ENCODE measurements at regions not wholly inside any gene's neighbourhood (a gene's known extent, or its start where the extent isn't known, plus 50 kb on each side); places are given as distances from the start of the nearest gene placed in this dataset.

DNA sequence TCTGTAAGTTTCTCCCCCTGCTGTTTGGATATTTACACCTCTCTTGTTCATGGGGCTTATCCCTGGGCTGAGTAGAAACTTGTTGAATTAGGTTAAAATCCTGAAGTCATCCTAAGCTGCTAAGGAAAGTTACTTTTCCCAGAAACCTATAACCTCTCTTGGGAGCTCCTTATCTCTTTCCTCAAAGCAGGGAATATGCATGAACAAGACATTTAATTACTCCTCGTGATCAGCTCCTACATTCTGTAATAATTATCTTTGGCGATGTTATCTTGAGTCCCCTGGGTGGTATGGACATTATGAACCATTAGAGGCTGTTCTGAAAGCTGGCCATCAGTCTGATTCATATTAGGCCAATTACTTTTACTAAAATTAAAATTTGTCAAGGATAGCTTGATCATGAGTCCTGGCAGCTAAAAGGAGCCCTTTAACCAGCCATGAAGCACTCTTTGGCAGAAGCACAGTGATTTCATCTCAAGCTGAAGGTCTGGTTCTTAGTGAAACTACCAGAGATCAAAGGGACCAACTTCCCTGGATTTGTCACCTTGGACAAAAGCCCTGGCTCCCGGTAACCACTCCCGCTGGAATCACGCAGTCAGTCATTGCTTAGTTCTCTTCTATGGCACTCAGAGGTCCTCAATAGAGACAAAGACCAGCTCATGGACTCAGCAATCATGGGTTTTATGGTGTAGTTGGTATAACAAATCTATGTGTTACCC lies 811.8 kb downstream of the UQCRFS1 start:
- Mint-ChIP-seq H3K36me3 (peaks cover 5 to 12% (median 5%) of the 10 kb centered on the region in 3 donors), H3K4me1 (peaks cover 7 to 11% of the 10 kb centered on the region in 2 donors), H3K27me3 (ENCODE audit: low read depth in 3 of 3) (peaks cover 3 to 5% (median 4%) of the 10 kb centered on the region in 3 donors), H3K4me3 (no peak overlapping the region), H3K27ac (no peak overlapping the region), H3K9me3 (no peaks in the 10 kb centered on the region)
- no peak for DNase-seq

DNA sequence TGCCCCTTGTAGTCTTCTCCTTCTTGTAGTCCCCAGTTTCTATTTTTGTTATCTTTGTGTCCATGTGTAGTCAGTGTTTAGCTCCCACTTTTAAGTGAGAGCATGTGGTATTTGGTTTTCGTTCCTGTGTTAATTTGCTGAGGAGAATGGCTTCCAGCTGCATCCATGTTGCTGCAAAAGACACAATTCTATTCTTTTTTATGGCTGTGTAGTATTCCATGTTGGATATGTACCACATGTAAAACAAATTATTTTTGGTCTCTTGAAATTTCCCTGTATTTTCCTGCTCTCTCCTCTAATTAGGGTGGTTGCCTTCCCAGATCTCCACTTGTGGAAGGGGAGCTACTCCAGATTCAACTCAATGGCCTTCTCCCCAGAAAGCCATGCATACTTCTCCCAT lies 813.8 kb downstream of the UQCRFS1 start:
- DNase-seq = no peak
- peaks cover 0 to 5% (median 0%) of the 10 kb centered on the region in 3 donors for H3K27me3 Mint-ChIP-seq (ENCODE audit: low read depth in 3 of 3)
- no peak overlapping the region for H3K27ac Mint-ChIP-seq
- H3K9me3 Mint-ChIP-seq = no peaks in the 10 kb centered on the region
- peaks cover 5 to 12% (median 5%) of the 10 kb centered on the region in 3 donors for H3K36me3 Mint-ChIP-seq
- peaks cover 8 to 9% of the 10 kb centered on the region in 2 donors for H3K4me1 Mint-ChIP-seq
- no peak overlapping the region for H3K4me3 Mint-ChIP-seq

DNA sequence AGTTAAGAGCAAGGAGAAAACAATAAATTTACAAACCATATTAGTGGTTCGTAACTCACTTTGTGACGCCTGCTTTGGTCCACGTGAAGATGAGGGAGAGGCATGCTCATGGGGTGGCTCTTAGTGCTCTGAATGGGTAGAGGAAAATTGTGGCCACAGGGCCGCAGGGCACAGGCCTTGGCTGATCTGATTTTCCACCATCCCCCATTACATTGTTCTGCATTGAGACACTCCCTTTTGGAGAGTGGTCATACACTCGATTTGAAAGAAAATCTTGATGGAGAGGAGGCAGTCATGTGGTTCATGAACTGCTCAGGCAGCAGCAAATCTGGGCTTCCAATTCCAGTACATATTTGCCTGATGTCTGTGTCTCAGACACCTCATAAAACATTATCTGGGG lies 815.2 kb downstream of the UQCRFS1 start:
- Mint-ChIP-seq H3K27ac (no peak overlapping the region), H3K36me3 (peaks cover 5 to 12% (median 5%) of the 10 kb centered on the region in 3 donors), H3K4me1 (peaks cover 13 to 20% of the 10 kb centered on the region in 2 donors), H3K4me3 (no peak overlapping the region), H3K9me3 (no peaks in the 10 kb centered on the region), H3K27me3 (ENCODE audit: low read depth in 3 of 3) (peaks cover 0 to 2% (median 0%) of the 10 kb centered on the region in 3 donors)
- DNase-seq = no peak

DNA sequence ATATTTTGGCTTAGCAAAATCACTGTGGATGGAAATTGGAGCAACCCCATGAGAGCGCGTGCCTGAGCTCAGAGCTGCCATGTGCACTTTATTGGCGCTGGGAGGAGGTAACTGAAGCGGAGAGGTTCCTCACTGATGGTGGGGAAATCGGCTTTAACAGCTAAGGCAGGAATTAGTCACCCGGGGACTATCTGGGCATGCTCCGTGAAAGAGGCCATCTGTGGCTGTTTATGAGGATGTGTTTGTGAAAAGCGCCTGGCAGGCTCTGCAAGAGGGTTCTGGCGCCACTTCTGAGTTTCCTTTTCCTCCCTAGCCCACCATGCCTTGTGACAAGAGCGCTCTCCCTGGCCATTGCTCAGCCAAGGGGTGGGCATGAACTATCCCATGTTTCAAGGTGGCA lies 815.6 kb downstream of the UQCRFS1 start:
- Mint-ChIP-seq H3K4me1 (peaks cover 13 to 20% of the 10 kb centered on the region in 2 donors), H3K27ac (no peak overlapping the region), H3K27me3 (ENCODE audit: low read depth in 3 of 3) (peaks cover 0 to 2% (median 0%) of the 10 kb centered on the region in 3 donors)

DNA sequence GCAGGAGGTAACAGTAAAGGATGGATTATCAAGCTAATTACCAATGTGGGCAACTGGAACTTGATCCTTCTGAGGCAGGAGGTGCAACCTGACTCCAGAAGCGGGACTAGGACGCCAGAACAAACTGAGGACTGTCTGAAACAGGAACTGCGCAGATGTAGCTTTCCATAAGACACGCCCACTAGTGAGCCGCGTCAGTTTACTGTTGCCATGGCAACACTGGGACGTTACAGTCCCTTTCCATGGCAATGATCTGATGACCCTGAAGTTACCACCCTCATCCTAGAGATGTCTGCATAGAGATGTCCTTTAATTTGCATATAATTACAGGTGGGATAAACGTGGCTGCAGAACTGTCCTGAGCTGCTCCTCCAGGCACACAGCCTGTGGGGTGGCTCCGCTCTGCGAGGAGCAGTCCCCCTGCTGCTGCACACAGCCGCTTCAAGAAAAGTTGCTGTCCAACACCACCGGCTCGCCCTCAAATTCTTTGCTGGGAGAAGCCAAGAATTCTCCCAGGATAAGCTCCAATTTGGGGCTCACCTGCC lies 816.6 kb downstream of the UQCRFS1 start:
- H3K27me3 Mint-ChIP-seq (ENCODE audit: low read depth in 3 of 3) = peaks cover 0 to 2% (median 0%) of the 10 kb centered on the region in 3 donors
- peaks cover 13 to 24% of the 10 kb centered on the region in 2 donors for H3K4me1 Mint-ChIP-seq
- no peak overlapping the region for H3K27ac Mint-ChIP-seq
- no peak overlapping the region for H3K4me3 Mint-ChIP-seq
- no peak for DNase-seq
- H3K36me3 Mint-ChIP-seq = peaks cover 5 to 12% (median 5%) of the 10 kb centered on the region in 3 donors
- H3K9me3 Mint-ChIP-seq = no peaks in the 10 kb centered on the region

More for the DNA sequence above, 815.6 kb downstream of the UQCRFS1 start:
- no peak overlapping the region for H3K4me3 Mint-ChIP-seq
- H3K9me3 Mint-ChIP-seq = no peaks in the 10 kb centered on the region
- H3K36me3 Mint-ChIP-seq = peaks cover 5 to 12% (median 5%) of the 10 kb centered on the region in 3 donors
- DNase-seq = no peak

DNA sequence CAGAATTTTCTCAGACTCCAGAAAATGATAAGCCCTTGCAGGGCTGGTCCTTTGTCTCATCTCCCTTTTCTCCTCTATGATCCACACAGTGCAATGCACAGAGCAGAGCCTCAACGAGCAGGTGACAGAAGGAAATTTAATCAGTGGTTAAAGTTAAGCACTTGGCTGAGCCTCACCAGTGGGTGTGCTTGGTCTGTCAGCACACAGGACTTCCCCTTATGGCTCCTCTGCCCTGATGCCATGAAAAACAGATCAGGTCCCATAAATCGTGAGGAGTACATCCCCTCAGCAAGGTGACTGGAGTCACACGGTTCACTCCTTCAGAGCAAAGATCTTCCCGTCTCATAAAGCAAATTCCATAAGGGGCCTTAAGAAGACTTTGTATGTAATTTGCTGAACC lies 818.2 kb downstream of the UQCRFS1 start:
- no peak overlapping the region for H3K27ac Mint-ChIP-seq
- peaks cover 0 to 3% (median 0%) of the 10 kb centered on the region in 6 donors for H3K9me3 Mint-ChIP-seq
- H3K27me3 Mint-ChIP-seq (ENCODE audit: low read depth in 3 of 3) = peaks cover 0 to 2% (median 0%) of the 10 kb centered on the region in 3 donors
- H3K4me1 Mint-ChIP-seq = peaks cover 13 to 24% of the 10 kb centered on the region in 2 donors
- H3K36me3 Mint-ChIP-seq = peaks cover 5 to 10% (median 5%) of the 10 kb centered on the region in 3 donors
- no peak for DNase-seq
- H3K4me3 Mint-ChIP-seq = no peak overlapping the region

DNA sequence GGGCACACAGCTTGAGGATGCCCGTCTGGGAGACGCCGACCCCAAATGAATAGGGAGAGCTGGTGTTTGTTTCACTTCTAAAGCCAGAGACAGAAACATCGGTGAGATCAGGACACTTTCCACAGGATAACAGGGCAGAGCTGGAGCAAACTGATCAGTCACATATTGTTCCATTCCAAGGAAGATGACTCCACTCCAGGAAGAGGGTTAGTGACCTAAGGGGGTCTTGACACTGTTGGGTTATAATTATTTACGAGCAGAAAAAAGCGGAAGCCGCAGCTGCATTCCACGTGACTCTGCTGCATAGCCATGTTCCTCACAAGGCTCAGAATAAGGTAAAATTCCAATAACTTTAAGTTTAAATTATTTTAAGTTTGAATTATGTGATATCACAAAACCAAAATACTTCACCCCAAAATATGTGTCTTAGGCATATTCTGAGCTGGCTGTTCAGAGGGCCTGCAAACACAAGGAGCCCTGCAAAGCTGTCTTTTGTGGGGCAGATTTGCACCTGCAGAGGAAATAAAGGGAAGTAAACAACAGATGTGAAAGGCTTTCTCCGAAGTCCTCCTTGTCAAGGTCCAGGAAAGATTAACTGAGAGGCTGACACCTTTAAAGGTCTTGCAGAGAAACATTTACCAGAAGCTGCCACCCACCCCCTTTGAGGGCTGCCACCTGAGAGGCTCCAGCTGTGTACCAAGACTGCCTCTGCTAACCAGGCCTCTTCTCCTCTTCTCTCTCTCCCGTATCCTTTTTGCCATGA lies 819.2 kb downstream of the UQCRFS1 start:
- H3K9me3 Mint-ChIP-seq = peaks cover 0 to 3% (median 0%) of the 10 kb centered on the region in 6 donors
- H3K27me3 Mint-ChIP-seq (ENCODE audit: low read depth in 3 of 3) = peaks cover 0 to 2% (median 0%) of the 10 kb centered on the region in 3 donors
- H3K27ac Mint-ChIP-seq = peak overlapping the region in 3 of 6 donors; percentile 28 to 65 (median 55)
- H3K4me3 Mint-ChIP-seq = peak overlapping the region in 3 of 5 donors; percentile 19 to 58 (median 30)
- H3K4me1 Mint-ChIP-seq = peaks cover 13 to 24% of the 10 kb centered on the region in 2 donors
- no peak for DNase-seq
- peaks cover 0 to 5% (median 0%) of the 10 kb centered on the region in 3 donors for H3K36me3 Mint-ChIP-seq

DNA sequence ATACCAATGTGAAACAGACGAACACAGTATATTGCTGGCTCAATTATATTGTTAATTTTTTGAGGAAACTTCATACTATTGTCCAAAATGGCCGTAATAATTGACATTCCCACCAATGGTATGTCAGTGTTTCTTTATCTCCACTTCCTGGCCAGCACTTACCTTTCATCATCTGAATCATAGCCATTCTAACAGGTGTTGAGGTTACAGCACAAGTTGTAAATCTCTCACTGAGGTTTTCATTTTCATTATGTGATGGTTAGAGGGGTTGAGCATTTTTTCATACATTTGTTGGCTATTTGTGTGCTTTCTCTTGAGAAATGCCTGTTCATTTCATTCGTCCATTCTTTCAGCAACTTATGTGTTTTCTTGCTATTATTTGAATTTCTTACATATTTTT lies 824.0 kb downstream of the UQCRFS1 start:
- peaks cover 0 to 3% (median 2%) of the 10 kb centered on the region in 3 donors for H3K27me3 Mint-ChIP-seq (ENCODE audit: low read depth in 3 of 3)
- peaks cover 23 to 35% of the 10 kb centered on the region in 2 donors for H3K4me1 Mint-ChIP-seq
- no peak overlapping the region for H3K27ac Mint-ChIP-seq
- peaks cover 0 to 5% (median 0%) of the 10 kb centered on the region in 3 donors for H3K36me3 Mint-ChIP-seq
- H3K9me3 Mint-ChIP-seq = peaks cover 0 to 7% (median 0%) of the 10 kb centered on the region in 6 donors
- H3K4me3 Mint-ChIP-seq = no peak overlapping the region
- DNase-seq = no peak

DNA sequence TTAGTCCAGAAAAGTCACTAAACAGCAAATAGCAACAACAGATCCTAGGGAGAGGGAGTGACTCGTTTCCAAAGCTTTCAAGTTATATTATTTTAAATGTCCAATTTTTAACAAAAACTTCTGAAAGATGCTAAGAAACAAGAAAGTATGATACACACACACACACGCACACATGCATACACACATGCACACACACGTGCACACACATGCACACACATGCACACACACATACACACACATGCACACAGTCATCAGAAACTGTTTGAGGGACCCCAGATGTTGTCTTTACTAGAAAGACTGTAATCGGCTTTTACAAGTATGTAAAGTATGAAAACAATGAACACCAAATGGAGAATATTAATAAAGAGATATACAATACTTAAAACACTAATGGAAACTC lies 825.4 kb downstream of the UQCRFS1 start:
- H3K27ac Mint-ChIP-seq = no peak overlapping the region
- peaks cover 0 to 7% (median 0%) of the 10 kb centered on the region in 6 donors for H3K9me3 Mint-ChIP-seq
- peaks cover 0 to 3% (median 2%) of the 10 kb centered on the region in 3 donors for H3K27me3 Mint-ChIP-seq (ENCODE audit: low read depth in 3 of 3)
- peaks cover 0 to 5% (median 0%) of the 10 kb centered on the region in 3 donors for H3K36me3 Mint-ChIP-seq
- no peak overlapping the region for H3K4me3 Mint-ChIP-seq
- no peak for DNase-seq
- peaks cover 18 to 26% of the 10 kb centered on the region in 2 donors for H3K4me1 Mint-ChIP-seq

DNA sequence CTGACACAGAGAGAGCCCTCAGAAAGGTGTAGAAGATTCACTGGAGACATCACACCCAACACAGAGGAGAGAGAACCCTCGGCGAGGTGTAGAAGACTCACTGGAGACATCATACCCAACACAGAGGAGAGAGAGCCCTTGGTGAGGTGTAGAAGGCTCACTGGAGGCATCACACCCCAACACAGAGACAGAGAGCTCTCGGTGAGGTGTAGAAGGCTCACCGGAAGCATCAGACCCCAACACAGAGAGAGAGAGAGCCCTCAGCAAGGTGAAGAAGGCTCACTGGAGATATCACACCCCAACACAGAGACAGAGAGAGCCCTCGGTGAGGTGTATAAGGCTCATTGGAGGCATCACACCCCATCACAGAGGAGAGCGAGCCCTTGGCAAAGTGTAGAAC lies 826.5 kb downstream of the UQCRFS1 start:
- Mint-ChIP-seq H3K4me3 (peak overlapping the region; percentile 9 to 63 (median 46)), H3K27ac (peak overlapping the region; percentile 41 to 91 (median 62)), H3K36me3 (peaks cover 0 to 5% (median 0%) of the 10 kb centered on the region in 3 donors), H3K9me3 (peaks cover 0 to 7% (median 0%) of the 10 kb centered on the region in 6 donors), H3K4me1 (peaks cover 18 to 22% of the 10 kb centered on the region in 2 donors), H3K27me3 (ENCODE audit: low read depth in 3 of 3) (peaks cover 0 to 3% (median 2%) of the 10 kb centered on the region in 3 donors)
- DNase-seq = peak in 1 of 3 donors; percentile 2

DNA sequence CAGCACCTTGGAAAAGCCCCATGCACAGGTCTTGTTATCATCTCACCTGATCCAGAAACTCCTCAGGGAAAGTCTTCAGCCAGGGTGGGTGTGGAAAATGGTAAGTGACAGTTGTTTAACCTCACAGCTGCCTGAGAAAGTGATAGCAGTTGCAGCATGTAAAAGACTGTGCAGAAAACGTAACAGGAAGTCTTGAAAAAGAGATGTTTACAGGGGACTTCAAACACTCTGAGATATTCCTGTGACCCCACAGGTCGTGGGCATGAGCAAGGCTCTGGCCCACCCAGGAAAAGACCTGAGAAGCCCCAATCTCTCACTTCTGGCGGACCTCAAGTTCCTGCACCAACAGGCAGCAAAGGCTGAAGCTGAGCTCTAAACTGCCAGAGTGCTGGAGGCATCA lies 826.9 kb downstream of the UQCRFS1 start:
- peak in 1 of 3 donors; percentile 15 for DNase-seq
- Mint-ChIP-seq H3K4me3 (peak overlapping the region; percentile 9 to 63 (median 46)), H3K27me3 (ENCODE audit: low read depth in 3 of 3) (peaks cover 0 to 3% (median 2%) of the 10 kb centered on the region in 3 donors), H3K4me1 (peaks cover 18 to 22% of the 10 kb centered on the region in 2 donors), H3K27ac (peak overlapping the region; percentile 41 to 91 (median 62)), H3K9me3 (peaks cover 0 to 7% (median 0%) of the 10 kb centered on the region in 6 donors), H3K36me3 (peaks cover 0 to 5% (median 0%) of the 10 kb centered on the region in 3 donors)

DNA sequence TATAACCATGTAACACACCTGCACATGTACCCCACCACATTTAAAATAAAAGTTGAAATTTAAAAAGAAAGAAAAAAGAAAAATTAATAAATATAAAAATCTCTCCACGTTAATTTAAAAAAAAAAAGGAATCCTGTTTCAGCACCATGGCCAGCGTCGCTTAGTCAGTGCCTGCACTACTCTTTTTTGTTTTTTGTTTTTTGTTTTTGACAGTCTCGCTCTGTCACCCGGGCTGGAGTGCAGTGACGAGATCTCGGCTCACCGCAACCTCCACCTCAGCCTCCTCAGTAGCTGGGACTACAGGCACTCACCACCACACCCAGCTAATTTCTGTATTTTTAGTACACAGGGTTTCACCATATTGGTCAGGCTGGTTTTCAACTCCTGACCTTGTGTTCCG lies 835.9 kb downstream of the UQCRFS1 start:
- no peaks in the 10 kb centered on the region for H3K4me1 Mint-ChIP-seq
- no peak overlapping the region for H3K4me3 Mint-ChIP-seq
- H3K36me3 Mint-ChIP-seq = peaks cover 0 to 3% (median 0%) of the 10 kb centered on the region in 3 donors
- DNase-seq = peak in 2 of 3 donors; percentile 10
- peaks cover 0 to 7% (median 4%) of the 10 kb centered on the region in 3 donors for H3K27me3 Mint-ChIP-seq (ENCODE audit: low read depth in 3 of 3)
- no peak overlapping the region for H3K27ac Mint-ChIP-seq
- H3K9me3 Mint-ChIP-seq = no peaks in the 10 kb centered on the region

DNA sequence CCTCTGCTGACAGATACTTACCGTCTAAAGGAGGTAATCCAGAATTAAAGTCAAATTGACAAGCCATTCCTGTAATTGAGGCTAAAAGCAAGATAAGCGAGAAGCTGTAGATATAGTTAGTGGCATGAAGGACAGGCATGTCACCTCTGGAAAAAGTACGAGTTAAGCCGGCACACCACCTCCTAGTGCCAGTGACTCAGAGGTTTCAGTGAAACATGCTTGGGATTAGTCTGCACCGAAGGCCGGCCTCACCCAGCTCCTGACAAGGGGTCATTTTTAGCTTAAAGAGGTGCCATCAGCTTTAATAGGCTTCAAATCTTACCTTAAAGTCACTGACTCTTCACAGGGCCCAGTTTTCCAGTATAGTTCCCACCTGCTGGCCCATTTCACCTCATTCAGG lies 838.0 kb downstream of the UQCRFS1 start:
- H3K4me1 Mint-ChIP-seq = no peaks in the 10 kb centered on the region
- H3K27ac Mint-ChIP-seq = no peak overlapping the region
- peaks cover 0 to 10% (median 6%) of the 10 kb centered on the region in 3 donors for H3K36me3 Mint-ChIP-seq
- H3K4me3 Mint-ChIP-seq = no peak overlapping the region
- H3K27me3 Mint-ChIP-seq (ENCODE audit: low read depth in 3 of 3) = peaks cover 0 to 7% (median 4%) of the 10 kb centered on the region in 3 donors
- H3K9me3 Mint-ChIP-seq = no peaks in the 10 kb centered on the region
- no peak for DNase-seq

Data from immature natural killer cell (primary cell).